GM13977 (cell line): ENCODE measurements at regions not wholly inside any gene's neighbourhood (a gene's known extent, or its start where the extent isn't known, plus 50 kb on each side); places are given as distances from the start of the nearest gene placed in this dataset.
"Not testable (repeated sequence)": the region's sequence is repeated elsewhere in the genome, so short reads cannot be mapped to it uniquely, and the experiment has no call there.

ENCODE experiments used
- DNase-seq: peaks from one replicate; pipeline ENCODE4 v3.0.0; 2012; ENCODE audit warnings: low spot score
- CTCF ChIP-seq: IDR thresholded peaks from 2 replicates; pipeline ENCODE4 v1.5.1; 2012; ENCODE audit warnings: mild to moderate bottlenecking, control low read depth; ENCODE audit not compliant: insufficient read depth; ENCODE audit errors: extremely low read depth, missing control alignments
- in situ Hi-C: fragments of 300-500 bp; cut with MboI; formaldehyde crosslinking; loops from one replicate; pipeline ENCODE4 v1.12.0; 2022; ENCODE audit warnings: low sequenced_read_pairs, low pct_unique_long_range_greater_than_20kb, mixed read lengths, inconsistent platforms; ENCODE audit not compliant: unreplicated experiment

- no peak for TF ChIP-seq CTCF
- in situ Hi-C loops: no loop called here
- DNase-seq: no peak
Measured at GRCh38 chr16:59632276-59632855, 898.2 kb upstream of the GOT2 start.

GRCh38 chr16:59624381-59624780, 890.3 kb upstream of the GOT2 start:
- DNase-seq, in situ Hi-C loops: not testable (repeated sequence)

- no peak for DNase-seq
- no peak for TF ChIP-seq CTCF
- in situ Hi-C loops: no loop called here
Measured at GRCh38 chr16:59614466-59615240, 880.5 kb upstream of the GOT2 start.

GRCh38 chr16:59612910-59613620, 878.9 kb upstream of the GOT2 start:
- in situ Hi-C loops, DNase-seq: not testable (repeated sequence)

- in situ Hi-C loops: no loop called here
- TF ChIP-seq CTCF: no peak
- no peak for DNase-seq
Measured at GRCh38 chr16:59612094-59612493, 878.0 kb upstream of the GOT2 start.

GRCh38 chr16:59611556-59611955, 877.4 kb upstream of the GOT2 start:
- TF ChIP-seq CTCF: no peak
- no peak for DNase-seq
- in situ Hi-C loops: no loop called here

GRCh38 chr16:59605706-59606105, 871.6 kb upstream of the GOT2 start:
- DNase-seq: no peak
- in situ Hi-C loops: no loop called here
- no peak for TF ChIP-seq CTCF
